ENCODE measurements at regions not wholly inside any gene's neighbourhood (a gene's known extent, or its start where the extent isn't known, plus 50 kb on each side); places are given as distances from the start of the nearest gene placed in this dataset.

DNA sequence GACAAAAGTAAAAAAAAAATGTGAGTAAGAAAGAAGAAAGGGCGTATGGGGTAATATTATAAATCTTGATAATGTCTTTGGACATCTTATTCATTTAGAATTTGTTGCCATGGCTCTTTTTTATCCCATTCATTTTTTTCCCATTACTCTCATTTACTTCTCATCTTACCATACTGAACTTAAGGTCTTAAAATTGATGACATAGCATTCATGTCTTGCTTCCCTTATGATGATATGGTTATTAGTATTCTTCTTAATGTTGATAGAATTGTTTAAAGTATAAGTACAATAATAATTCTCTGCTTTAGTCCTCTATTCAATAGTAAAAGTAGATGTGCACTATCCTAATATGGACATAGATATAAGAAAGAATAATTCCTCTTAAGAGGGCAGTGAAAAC lies 204.1 kb upstream of the KLF12 start:
- no peaks in the 10 kb centered on the region for H3K4me1 ChIP-seq (ENCODE audit: insufficient read depth)
- H3K9me3 ChIP-seq = no peaks in the 10 kb centered on the region
- no peaks in the 10 kb centered on the region for H3K27me3 ChIP-seq
- no peak for TF ChIP-seq POLR2A (IDR thresholded peaks at IDR 0.05)
- no peak for TF ChIP-seq EP300 (IDR thresholded peaks at IDR 0.05)
- TF ChIP-seq CTCF (IDR thresholded peaks at IDR 0.05) = no peak
- WGBS, 3 donors = 84 to 94% (median 94%) methylated on average over 1 of the region's 1 CpG
- intact Hi-C loops (cut with DNase I) = no loop called here
- no peaks in the 10 kb centered on the region for H3K36me3 ChIP-seq
- H3K4me3 ChIP-seq = no peak overlapping the region
- no peak for DNase-seq
- no peak overlapping the region for H3K27ac ChIP-seq

GRCh38 chr13:74336546-74336945 lies 202.3 kb upstream of the KLF12 start:
- TF ChIP-seq CTCF (IDR thresholded peaks at IDR 0.05) (no peak), EP300 (IDR thresholded peaks at IDR 0.05) (no peak), POLR2A (IDR thresholded peaks at IDR 0.05) (no peak)
- Histone ChIP-seq H3K4me1 (ENCODE audit: insufficient read depth) (no peaks in the 10 kb centered on the region), H3K9me3 (no peaks in the 10 kb centered on the region), H3K27ac (no peak overlapping the region), H3K36me3 (no peaks in the 10 kb centered on the region), H3K27me3 (no peaks in the 10 kb centered on the region), H3K4me3 (no peak overlapping the region)
- 45 to 64% (median 47%) methylated on average over 1 of the region's 1 CpG for WGBS, 3 donors
- DNase-seq = no peak
- intact Hi-C loops (cut with DNase I) = no loop called here

DNA sequence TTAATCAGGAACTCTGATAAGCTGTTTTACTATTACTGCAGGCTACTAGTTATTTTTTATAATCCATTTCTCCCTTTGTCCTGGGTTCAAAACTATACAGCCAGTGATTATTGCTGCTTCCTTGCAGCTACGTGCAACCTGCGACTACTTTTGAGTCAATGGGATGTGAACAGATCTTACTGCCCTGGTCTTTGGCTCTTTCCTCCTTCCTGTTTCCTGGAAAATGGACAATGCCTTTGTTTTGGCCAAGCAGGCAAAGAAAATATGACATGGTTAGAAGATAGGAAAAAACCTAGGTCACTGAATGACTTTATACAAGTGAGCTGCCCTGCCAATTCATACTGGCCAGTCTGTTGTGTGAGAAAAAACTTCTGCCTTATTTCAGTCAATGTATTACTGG lies 201.2 kb upstream of the KLF12 start:
- H3K27ac ChIP-seq = no peak overlapping the region
- intact Hi-C loops (cut with DNase I) = no loop called here
- no peaks in the 10 kb centered on the region for H3K9me3 ChIP-seq
- WGBS, 3 donors = 84 to 93% (median 93%) methylated on average over 2 of the region's 2 CpGs
- TF ChIP-seq CTCF (IDR thresholded peaks at IDR 0.05) (no peak), EP300 (IDR thresholded peaks at IDR 0.05) (no peak), POLR2A (IDR thresholded peaks at IDR 0.05) (no peak)
- H3K27me3 ChIP-seq = no peaks in the 10 kb centered on the region
- no peak overlapping the region for H3K4me3 ChIP-seq
- no peaks in the 10 kb centered on the region for H3K4me1 ChIP-seq (ENCODE audit: insufficient read depth)
- DNase-seq = no peak
- H3K36me3 ChIP-seq = no peaks in the 10 kb centered on the region

GRCh38 chr13:74329962-74330361 lies 195.8 kb upstream of the KLF12 start:
- no peaks in the 10 kb centered on the region for H3K9me3 ChIP-seq
- H3K27ac ChIP-seq = no peak overlapping the region
- peaks cover 2% of the 10 kb centered on the region for H3K4me1 ChIP-seq (ENCODE audit: insufficient read depth)
- intact Hi-C loops (cut with DNase I) = no loop called here
- no peak for TF ChIP-seq CTCF (IDR thresholded peaks at IDR 0.05)
- TF ChIP-seq POLR2A (IDR thresholded peaks at IDR 0.05) = no peak
- no peak for TF ChIP-seq EP300 (IDR thresholded peaks at IDR 0.05)
- no peaks in the 10 kb centered on the region for H3K36me3 ChIP-seq
- WGBS, 3 donors = 93 to 95% (median 95%) methylated on average over 4 of the region's 4 CpGs
- no peaks in the 10 kb centered on the region for H3K27me3 ChIP-seq
- no peak overlapping the region for H3K4me3 ChIP-seq
- DNase-seq = no peak

GRCh38 chr13:74325106-74325505 lies 190.9 kb upstream of the KLF12 start:
- 3 to 6% (median 4%) methylated on average over 3 of the region's 3 CpGs for WGBS, 3 donors
- Histone ChIP-seq H3K27ac (no peak overlapping the region), H3K4me3 (no peak overlapping the region), H3K9me3 (no peaks in the 10 kb centered on the region), H3K4me1 (ENCODE audit: insufficient read depth) (peaks cover 2% of the 10 kb centered on the region), H3K27me3 (no peaks in the 10 kb centered on the region), H3K36me3 (no peaks in the 10 kb centered on the region)
- TF ChIP-seq EP300 (IDR thresholded peaks at IDR 0.05) = no peak
- TF ChIP-seq CTCF (IDR thresholded peaks at IDR 0.05) = no peak
- TF ChIP-seq POLR2A (IDR thresholded peaks at IDR 0.05) = no peak
- peak in 3 of 5 donors; percentile 16 to 30 (median 27) for DNase-seq
- intact Hi-C loops (cut with DNase I) = no loop called here

Measured in ovary (tissue), 7 donors.